B cell (primary cell): ENCODE measurements at regions not wholly inside any gene's neighbourhood (a gene's known extent, or its start where the extent isn't known, plus 50 kb on each side); places are given as distances from the start of the nearest gene placed in this dataset.

Experiments used
- ATAC-seq: fragments of 200-7000 bp; cut with Tn5 transposase; one replicate; pipeline ENCODE4 v1.10.0; 2021; ENCODE audit warnings: low read depth, mild to moderate bottlenecking, moderate number of reproducible peaks, moderate library complexity
- CTCF ChIA-PET: fragments of 350-600 bp; sonication (Branson Sonifier 250); formaldehyde crosslinking; loops from one replicate; lab custom pipeline; 2021; ENCODE audit warnings: antibody characterized with exemption, inconsistent platforms; lab: Charles Lee
- POLR2A ChIA-PET: fragments of 350-600 bp; sonication (Branson Sonifier 250); formaldehyde crosslinking; loops from one replicate; lab custom pipeline; 2021; ENCODE audit warnings: antibody characterized with exemption; lab: Charles Lee
- DNase-seq: peaks from one replicate; pipeline ENCODE4 v3.0.0; 2013
- H2AFZ ChIP-seq: 2 replicates; pipeline ENCODE4 v1.6.1; 2012; ENCODE audit warnings: mild to moderate bottlenecking, low read depth, low read length; ENCODE audit not compliant: insufficient read depth, poor library complexity, severe bottlenecking
- H3K27ac ChIP-seq, 2 donors: 1 replicate in 1 of 2; 2 replicates in 1 of 2; pipeline ENCODE4 v1.5.1; 2012 to 2013; ENCODE audit warnings: low read length in 2 of 2, mild to moderate bottlenecking in 2 of 2, moderate library complexity in 1 of 2
- H3K27me3 ChIP-seq, 4 experiments: fragments of 200-600 bp in 1 of 4; sonication (generic) in 1 of 4; replicated peaks in 1 of 4; 1 replicate in 2 of 4; 2 replicates in 2 of 4; pipeline versions ENCODE4 v1.6.1 to v1.7.0; 2013 to 2016; ENCODE audit warnings: low read length in 3 of 4, mild to moderate bottlenecking in 2 of 4, mixed read lengths in 1 of 4, moderate library complexity in 1 of 4; ENCODE audit not compliant: insufficient read depth in 4 of 4, control insufficient read depth in 3 of 4; ENCODE audit errors: control extremely low read depth in 1 of 4
- H3K36me3 ChIP-seq, 2 experiments: replicated peaks in 1 of 2; 1 replicate in 1 of 2; 2 replicates in 1 of 2; pipeline versions ENCODE4 v1.6.1 to v1.7.1; 2013; ENCODE audit warnings: low read length in 1 of 2; ENCODE audit not compliant: insufficient read depth in 2 of 2, control insufficient read depth in 1 of 2; ENCODE audit errors: control extremely low read depth in 1 of 2, extremely low read depth in 1 of 2
- H3K4me1 ChIP-seq, 2 donors: fragments of 200-600 bp in 1 of 2; sonication (generic) in 1 of 2; 1 replicate in 1 of 2; 2 replicates in 1 of 2; pipeline versions ENCODE4 v1.5.1 to v1.6.1; 2013 to 2017; ENCODE audit warnings: low read length in 2 of 2; ENCODE audit not compliant: control insufficient read depth in 2 of 2, insufficient read depth in 2 of 2
- H3K4me2 ChIP-seq: replicated peaks from 2 replicates; pipeline ENCODE3; 2012; ENCODE audit warnings: mild to moderate bottlenecking, low read depth, low read length; ENCODE audit not compliant: poor library complexity, severe bottlenecking
- H3K4me3 ChIP-seq, 5 experiments: fragments of 200-600 bp in 1 of 5; sonication (generic) in 1 of 5; 1 replicate in 3 of 5; 2 replicates in 2 of 5; pipeline versions ENCODE4 v1.5.1 to v1.7.0; 2011 to 2016; ENCODE audit warnings: low read length in 4 of 5, mild to moderate bottlenecking in 4 of 5, low read depth in 2 of 5, control low read depth in 1 of 5, moderate library complexity in 1 of 5; ENCODE audit not compliant: insufficient read depth in 1 of 5; ENCODE audit errors: control extremely low read depth in 1 of 5, extremely low read depth in 1 of 5
- H3K79me2 ChIP-seq: fragments of 200-600 bp; sonication (generic); one replicate; pipeline ENCODE4 v1.6.0; 2016; ENCODE audit warnings: low read length; ENCODE audit not compliant: control insufficient read depth, insufficient read depth
- H3K9ac ChIP-seq: fragments of 200-600 bp; sonication (generic); 2 replicates; pipeline ENCODE4 v1.6.1; 2017; ENCODE audit warnings: mild to moderate bottlenecking, low read length, moderate library complexity
- H3K9me3 ChIP-seq, 3 donors: one replicate each; pipeline versions ENCODE4 v1.6.1 to v1.7.1; 2013; ENCODE audit warnings: low read length in 2 of 3; ENCODE audit not compliant: control insufficient read depth in 2 of 3, insufficient read depth in 1 of 3; ENCODE audit errors: control extremely low read depth in 1 of 3
- H4K20me1 ChIP-seq: 2 replicates; pipeline ENCODE4 v1.6.0; 2012; ENCODE audit warnings: mild to moderate bottlenecking, low read length; ENCODE audit not compliant: insufficient read depth, control insufficient read depth, poor library complexity, severe bottlenecking
- H3K27ac Mint-ChIP-seq: one replicate; pipeline ENCODE4 v1.8.0; 2021; ENCODE audit warnings: mixed read lengths
- H3K27me3 Mint-ChIP-seq: one replicate; pipeline ENCODE4 v1.8.0; 2021; ENCODE audit warnings: mixed read lengths
- H3K4me1 Mint-ChIP-seq: one replicate; pipeline ENCODE4 v1.8.0; 2021; ENCODE audit warnings: mixed read lengths
- H3K4me3 Mint-ChIP-seq: one replicate; pipeline ENCODE4 v1.8.0; 2021; ENCODE audit warnings: mixed read lengths
- H3K9me3 Mint-ChIP-seq: one replicate; pipeline ENCODE4 v1.8.0; 2022; ENCODE audit warnings: mixed read lengths; ENCODE audit not compliant: insufficient read depth
- EZH2 ChIP-seq: IDR thresholded peaks from 2 replicates; pipeline ENCODE4 v1.6.1; 2012; ENCODE audit warnings: borderline replicate concordance, low read depth, mild to moderate bottlenecking, moderate library complexity, low read length; ENCODE audit not compliant: insufficient read depth, poor library complexity, severe bottlenecking
- WGBS: methylation state at CpG from one replicate; pipeline ENCODE4 v1.1.5; 2013; ENCODE audit warnings: missing lambda C conversion rate; ENCODE audit not compliant: insufficient coverage; 5-methylcytosine and 5-hydroxymethylcytosine counted together
- intact Hi-C: fragments of 100-400 bp; cut with micrococcal nuclease; formaldehyde crosslinking; loops from one replicate; pipeline ENCODE4 v1.10.0; 2022
- TF ChIP-seq, protein P1 (sequence below): fragments of 200-600 bp; IDR thresholded peaks from one replicate; pipeline ENCODE4 v1.8.0; 2022; ENCODE audit warnings: antibody characterized with exemption, mild to moderate bottlenecking

- H3K27me3 Mint-ChIP-seq, result no peaks in the 10 kb centered on the region
- H2AFZ ChIP-seq, result no peak overlapping the region
- WGBS, result 23% methylated on average over 2 of the region's 7 CpGs
Measured at GRCh38 chr22:22168190-22168940, 76.2 kb upstream of the VPREB1 start.

More at GRCh38 chr22:22168190-22168940, 76.2 kb upstream of the VPREB1 start:
- no peaks in the 10 kb centered on the region for H3K36me3 ChIP-seq
- intact Hi-C loops, result loop anchor here (5.0 kb wide), 1 partner anchor 769 kb away; no protein-coding TSS in a partner anchor
- Mint-ChIP-seq H3K9me3 (no peaks in the 10 kb centered on the region), H3K4me1 (peaks cover 81% of the 10 kb centered on the region), H3K27ac (peak overlapping the region; percentile 100), H3K4me3 (peak overlapping the region; percentile 92)
- ATAC-seq (peak; percentile 55), DNase-seq (peak; percentile 74)
- no peaks in the 10 kb centered on the region for H4K20me1 ChIP-seq
- H3K9ac ChIP-seq, result peak overlapping the region; percentile 73
- H3K27me3 ChIP-seq, result no peaks in the 10 kb centered on the region
- H3K9me3 ChIP-seq, result no peaks in the 10 kb centered on the region
- TF ChIP-seq EZH2, result no peak
- TF ChIP-seq, protein P1, sequence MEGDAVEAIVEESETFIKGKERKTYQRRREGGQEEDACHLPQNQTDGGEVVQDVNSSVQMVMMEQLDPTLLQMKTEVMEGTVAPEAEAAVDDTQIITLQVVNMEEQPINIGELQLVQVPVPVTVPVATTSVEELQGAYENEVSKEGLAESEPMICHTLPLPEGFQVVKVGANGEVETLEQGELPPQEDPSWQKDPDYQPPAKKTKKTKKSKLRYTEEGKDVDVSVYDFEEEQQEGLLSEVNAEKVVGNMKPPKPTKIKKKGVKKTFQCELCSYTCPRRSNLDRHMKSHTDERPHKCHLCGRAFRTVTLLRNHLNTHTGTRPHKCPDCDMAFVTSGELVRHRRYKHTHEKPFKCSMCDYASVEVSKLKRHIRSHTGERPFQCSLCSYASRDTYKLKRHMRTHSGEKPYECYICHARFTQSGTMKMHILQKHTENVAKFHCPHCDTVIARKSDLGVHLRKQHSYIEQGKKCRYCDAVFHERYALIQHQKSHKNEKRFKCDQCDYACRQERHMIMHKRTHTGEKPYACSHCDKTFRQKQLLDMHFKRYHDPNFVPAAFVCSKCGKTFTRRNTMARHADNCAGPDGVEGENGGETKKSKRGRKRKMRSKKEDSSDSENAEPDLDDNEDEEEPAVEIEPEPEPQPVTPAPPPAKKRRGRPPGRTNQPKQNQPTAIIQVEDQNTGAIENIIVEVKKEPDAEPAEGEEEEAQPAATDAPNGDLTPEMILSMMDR, result no peak
- no peaks in the 10 kb centered on the region for H3K79me2 ChIP-seq
- peak overlapping the region; percentile 20 to 59 (median 40) for H3K4me3 ChIP-seq
- H3K27ac ChIP-seq, result peak overlapping the region; percentile 96 to 98
- POLR2A ChIA-PET, result interaction anchor here (0.9 to 5.2 kb wide), 10 partner anchors 10 to 69 kb away, joined by 3 to 38 read pairs (median 4); no protein-coding TSS in a partner anchor
- CTCF ChIA-PET, result interaction anchor here (0.7 to 11.6 kb wide), 17 partner anchors 10 to 767 kb away, joined by 3 to 166 read pairs (median 7); no protein-coding TSS in a partner anchor
- H3K4me2 ChIP-seq, result peak overlapping the region; percentile 86
- H3K4me1 ChIP-seq, result peaks cover 80 to 88% of the 10 kb centered on the region in 2 donors
